ENCODE measurements at regions not wholly inside any gene's neighbourhood (a gene's known extent, or its start where the extent isn't known, plus 50 kb on each side); places are given as distances from the start of the nearest gene placed in this dataset.

- no peak for DNase-seq (ENCODE audit: low spot score)
Observed at GRCh38 chr1:29730623-29731022, 494.3 kb downstream of the PTPRU start.

- DNase-seq (ENCODE audit: low spot score) = no peak
Observed at GRCh38 chr1:29729281-29729680, 493.0 kb downstream of the PTPRU start.

DNA sequence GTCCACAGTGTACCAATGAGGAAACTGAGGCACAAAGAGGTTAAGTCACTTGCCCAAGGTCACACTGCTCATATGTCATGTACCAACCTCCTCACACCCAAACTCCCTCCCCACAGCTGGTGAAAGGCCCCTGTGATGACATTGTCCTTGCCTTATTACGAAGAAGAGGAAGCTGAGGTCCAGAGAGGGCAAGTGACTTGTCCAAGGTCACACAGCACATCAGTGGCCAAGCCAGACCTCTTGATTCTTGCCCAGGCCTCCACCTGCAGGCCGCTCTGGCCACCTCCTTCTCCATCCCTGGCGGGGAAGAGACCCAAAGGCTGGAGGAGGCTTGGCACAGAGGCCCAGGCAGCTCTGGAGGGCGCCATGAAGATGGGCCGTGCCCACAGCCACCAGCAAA is 492.4 kb downstream of the PTPRU start:
- no peak for DNase-seq (ENCODE audit: low spot score)

DNA sequence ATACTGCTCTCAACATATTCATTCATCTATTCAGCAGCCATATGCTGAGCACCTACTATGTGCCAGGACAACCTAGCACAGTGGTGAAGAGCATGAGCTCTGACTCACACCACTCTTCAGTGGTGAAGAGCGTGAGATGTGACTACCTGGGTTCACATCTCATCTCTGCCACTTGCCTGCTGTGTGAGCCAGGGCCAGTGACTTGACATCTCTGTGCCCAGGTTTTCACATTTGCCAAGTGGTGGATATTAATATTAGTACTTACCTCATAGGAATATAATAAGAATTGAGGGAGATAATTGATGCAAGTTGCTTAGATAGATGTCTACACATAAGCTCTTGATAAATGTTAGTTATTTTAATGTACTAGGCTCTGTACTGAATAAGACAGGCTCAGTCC is 488.9 kb downstream of the PTPRU start:
- no peak for DNase-seq (ENCODE audit: low spot score)

DNA sequence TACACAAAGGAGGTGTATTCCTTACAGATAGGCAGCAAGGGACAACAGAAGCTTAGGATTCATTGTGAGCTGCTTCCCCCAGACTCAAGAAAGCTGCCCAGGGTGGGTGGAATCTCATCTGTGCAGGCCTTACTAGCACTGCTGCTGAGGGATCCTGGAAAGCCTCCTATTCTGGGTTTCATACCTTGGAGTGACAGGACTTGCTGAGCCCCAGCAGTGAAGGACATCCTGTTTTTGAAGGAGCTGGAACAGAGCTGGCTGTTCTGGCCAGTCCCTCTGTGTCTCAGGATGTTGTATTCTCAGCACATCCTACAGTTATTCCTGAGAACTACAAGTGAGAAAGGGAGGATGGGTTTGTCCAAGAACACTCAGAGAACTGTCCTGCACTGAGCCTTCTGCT is 486.3 kb downstream of the PTPRU start:
- no peak for DNase-seq (ENCODE audit: low spot score)

GRCh38 chr1:29719253-29719652 is 482.9 kb downstream of the PTPRU start:
- DNase-seq (ENCODE audit: low spot score) = no peak

DNA sequence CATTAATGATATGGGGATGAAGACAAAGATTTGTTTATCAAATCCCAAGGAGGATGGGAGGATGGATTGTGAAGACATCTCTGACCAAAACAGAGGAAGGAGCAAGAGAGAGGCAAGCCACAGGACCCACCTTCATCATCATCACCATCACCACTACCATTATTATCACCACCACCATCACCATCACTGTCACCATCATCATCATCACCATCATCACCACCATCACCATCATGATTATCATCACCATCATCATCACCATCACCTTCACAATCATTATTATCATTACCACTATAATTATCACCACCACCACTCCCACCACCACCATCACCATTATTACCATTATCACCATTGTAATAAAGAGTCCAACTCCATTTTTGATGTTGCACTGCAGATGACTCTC is 482.5 kb downstream of the PTPRU start:
- no peak for DNase-seq (ENCODE audit: low spot score)

- no peak for DNase-seq (ENCODE audit: low spot score)
Observed at GRCh38 chr1:29716306-29716705, 480.0 kb downstream of the PTPRU start.

GRCh38 chr1:29713857-29714256 is 477.5 kb downstream of the PTPRU start:
- DNase-seq (ENCODE audit: low spot score) = no peak

GRCh38 chr1:29712801-29713200 is 476.5 kb downstream of the PTPRU start:
- DNase-seq (ENCODE audit: low spot score) = no peak

GRCh38 chr1:29712284-29712651 is 475.9 kb downstream of the PTPRU start:
- no peak for DNase-seq (ENCODE audit: low spot score)

- no peak for DNase-seq (ENCODE audit: low spot score)
Observed at GRCh38 chr1:29711582-29712283, 475.4 kb downstream of the PTPRU start.

DNA sequence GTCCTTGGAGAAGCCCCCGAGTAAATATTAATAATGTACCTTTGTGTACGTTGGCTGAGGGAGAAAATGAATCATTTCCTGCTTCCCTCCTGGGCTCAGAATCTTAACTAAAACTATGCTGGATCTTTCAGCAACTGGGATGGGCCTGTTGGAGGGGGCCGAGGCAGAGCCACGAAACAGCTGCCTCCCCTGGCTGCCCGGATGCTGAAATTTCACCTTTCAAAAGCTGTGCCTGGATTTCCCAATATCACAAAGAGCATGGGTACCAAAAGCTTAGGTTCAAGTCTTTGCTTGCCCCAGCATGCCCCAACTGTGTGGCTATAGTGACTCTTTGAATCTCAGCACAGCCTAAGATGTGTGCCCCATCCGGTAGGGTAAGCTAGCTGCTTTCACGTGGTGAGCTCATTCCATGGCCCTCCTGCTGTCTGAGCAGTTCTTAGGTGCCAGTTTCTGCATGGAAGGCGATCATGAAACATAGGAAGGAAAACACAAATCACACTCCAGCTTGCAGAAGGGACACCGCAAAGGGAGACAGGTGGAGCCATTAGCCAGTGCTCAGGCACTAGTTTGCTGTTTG is 473.5 kb downstream of the PTPRU start:
- peak; percentile 24 for DNase-seq (ENCODE audit: low spot score)

- no peak for DNase-seq (ENCODE audit: low spot score)
Observed at GRCh38 chr1:29708796-29709703, 472.7 kb downstream of the PTPRU start.

- DNase-seq (ENCODE audit: low spot score) = no peak
Observed at GRCh38 chr1:29708381-29708780, 472.1 kb downstream of the PTPRU start.

DNA sequence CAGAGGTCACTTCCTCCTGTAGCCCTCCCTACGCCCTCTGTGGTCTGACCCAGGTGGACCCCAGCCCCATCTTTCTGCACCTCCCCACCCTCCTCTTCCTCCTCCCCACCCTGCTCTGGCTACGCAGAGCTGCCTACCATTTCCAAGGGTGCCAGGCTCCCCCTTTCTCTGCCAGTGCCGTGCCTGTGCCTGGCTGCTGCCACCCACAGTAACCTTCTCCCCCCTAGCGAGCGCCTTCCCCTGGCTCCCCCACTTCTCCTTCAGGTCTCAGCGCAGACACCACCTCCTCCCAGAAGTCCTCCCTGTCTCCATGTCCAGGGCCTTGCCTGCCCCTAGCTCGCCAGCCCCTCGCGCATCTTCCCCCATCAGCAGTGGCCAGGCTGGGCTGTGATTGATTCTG is 471.5 kb downstream of the PTPRU start:
- DNase-seq (ENCODE audit: low spot score) = no peak

GRCh38 chr1:29706936-29707335 is 470.6 kb downstream of the PTPRU start:
- DNase-seq (ENCODE audit: low spot score) = no peak

DNA sequence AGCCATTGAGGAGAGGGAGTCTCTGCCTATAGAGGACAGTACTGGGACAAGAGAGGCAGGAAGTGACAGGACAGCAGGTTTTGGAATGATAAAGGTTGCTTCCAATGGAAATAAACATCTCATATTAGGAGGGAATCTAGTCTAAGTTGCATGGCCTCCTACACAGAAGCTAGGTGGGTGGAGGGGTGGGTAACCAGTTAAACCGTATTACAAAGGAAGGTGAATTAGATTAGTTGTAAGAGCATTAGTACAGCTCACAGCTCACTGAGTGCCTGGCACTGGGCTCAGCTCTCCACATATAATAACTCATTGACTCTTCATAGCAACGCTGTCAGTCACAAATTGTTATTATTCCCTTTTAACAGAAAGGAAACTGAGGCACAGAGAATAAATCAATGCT is 468.1 kb downstream of the PTPRU start:
- DNase-seq (ENCODE audit: low spot score) = no peak

GRCh38 chr1:29703596-29704370 is 467.5 kb downstream of the PTPRU start:
- peak; percentile 14 for DNase-seq (ENCODE audit: low spot score)

GRCh38 chr1:29700491-29700890 is 464.2 kb downstream of the PTPRU start:
- no peak for DNase-seq (ENCODE audit: low spot score)

GRCh38 chr1:29698626-29699025 is 462.3 kb downstream of the PTPRU start:
- no peak for DNase-seq (ENCODE audit: low spot score)

- DNase-seq (ENCODE audit: low spot score) = peak; percentile 29
Observed at GRCh38 chr1:29698033-29698432, 461.7 kb downstream of the PTPRU start.

Data from umbilical cord (tissue), 1 donor.